MV-4-11 (cell line): ENCODE measurements at regions not wholly inside any gene's neighbourhood (a gene's known extent, or its start where the extent isn't known, plus 50 kb on each side); places are given as distances from the start of the nearest gene placed in this dataset.
"Not testable (repeated sequence)": the region's sequence is repeated elsewhere in the genome, so short reads cannot be mapped to it uniquely, and the experiment has no call there.

ENCODE experiments used
- DNase-seq: peaks from one replicate; lab custom pipeline; 2025; lab: John Stamatoyannopoulos, UW

DNA sequence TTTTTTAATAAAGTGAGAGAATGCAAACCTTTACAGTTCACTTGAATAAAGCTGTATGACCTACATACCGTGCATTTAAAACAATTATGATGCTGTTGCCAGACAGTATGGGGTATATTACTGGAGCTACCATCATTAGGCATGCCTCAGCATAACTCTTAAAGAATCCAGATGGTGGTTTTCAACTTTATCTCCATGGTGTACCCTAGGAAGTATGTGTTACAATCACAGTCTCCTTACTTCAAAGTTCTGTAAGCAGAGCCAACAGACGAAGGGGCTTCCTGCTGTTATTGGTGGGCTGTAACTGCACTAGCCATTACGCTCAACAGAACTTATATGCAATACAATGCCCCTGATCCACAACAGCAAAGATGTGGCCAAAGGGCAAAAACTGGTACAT is 803.3 kb downstream of the DTWD2 start:
- DNase-seq = no peak

DNA sequence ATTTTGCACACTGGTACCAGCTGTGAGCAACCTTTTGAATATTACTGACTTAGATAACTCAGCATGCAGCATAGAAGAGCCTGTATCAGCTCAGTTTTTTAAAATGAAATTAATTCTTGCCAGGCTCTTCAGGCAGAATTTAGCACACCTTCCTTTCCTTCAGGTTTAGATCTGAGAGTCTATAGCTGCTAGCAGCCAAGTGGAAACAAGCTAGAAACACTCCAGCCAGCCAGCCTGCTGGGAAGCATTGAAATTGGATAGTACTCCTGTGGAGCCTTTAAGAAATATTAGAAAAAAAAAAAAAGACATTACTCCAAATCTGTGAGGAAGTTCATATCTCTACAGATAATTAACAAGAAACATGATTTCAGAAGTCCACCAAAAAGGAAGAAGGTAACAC is 812.2 kb downstream of the DTWD2 start:
- no peak for DNase-seq

DNA sequence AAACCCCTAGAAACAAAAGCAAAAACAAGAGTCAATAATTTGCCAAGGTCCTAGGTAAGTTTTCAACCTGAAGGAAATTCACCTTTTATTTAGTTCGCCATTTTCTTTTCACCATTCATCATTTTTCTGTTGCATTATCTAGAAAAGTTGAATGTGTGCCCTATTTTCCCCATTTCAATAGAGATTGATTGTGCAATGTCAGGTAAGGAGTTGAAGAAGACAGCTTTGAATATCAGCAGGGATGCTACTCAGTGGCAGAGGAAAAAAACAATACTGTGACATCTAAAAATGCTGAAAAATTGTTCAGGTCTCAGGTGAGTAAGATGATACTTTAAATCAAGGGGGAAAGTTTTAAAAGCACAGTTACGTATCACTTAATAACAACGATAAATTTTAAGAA is 813.7 kb downstream of the DTWD2 start:
- DNase-seq = no peak

DNA sequence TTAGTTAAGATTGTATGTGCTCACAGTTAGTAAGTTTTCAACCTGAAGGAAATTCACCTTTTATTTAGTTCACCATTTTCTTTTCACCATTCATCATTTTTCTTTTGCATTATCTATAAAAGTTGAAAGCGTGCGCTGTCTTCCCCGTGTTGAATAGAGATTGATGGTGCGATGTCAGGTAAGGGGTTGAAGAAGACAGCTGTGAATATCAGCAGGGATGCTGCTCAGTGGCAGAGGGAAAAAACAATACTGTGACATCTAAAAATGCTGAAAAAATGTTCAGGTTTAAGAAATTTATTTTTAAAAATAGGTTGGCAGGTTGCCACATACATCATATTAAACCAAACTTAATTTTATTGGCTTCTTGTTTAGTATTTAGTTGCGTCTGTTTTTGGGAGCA is 815.0 kb downstream of the DTWD2 start:
- no peak for DNase-seq

DNA sequence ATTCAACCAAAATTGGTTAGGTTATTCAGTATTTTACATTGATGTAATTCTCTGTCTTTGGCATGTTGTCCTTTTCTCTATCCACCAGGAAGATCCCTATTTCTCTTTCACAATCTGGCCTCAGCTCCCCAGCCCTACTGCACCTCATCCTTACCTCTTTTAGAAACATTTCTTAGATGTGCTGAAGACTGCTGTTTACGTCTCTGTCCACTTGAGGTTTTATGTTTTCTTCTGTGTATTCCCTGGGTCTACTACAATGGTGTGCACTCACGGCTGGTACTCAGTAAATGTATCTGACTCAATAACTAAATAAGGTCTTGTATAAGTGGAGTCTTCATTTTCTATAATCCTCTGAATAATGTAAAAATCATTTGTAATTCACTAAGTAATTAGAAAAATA is 822.7 kb downstream of the DTWD2 start:
- DNase-seq = no peak

DNA sequence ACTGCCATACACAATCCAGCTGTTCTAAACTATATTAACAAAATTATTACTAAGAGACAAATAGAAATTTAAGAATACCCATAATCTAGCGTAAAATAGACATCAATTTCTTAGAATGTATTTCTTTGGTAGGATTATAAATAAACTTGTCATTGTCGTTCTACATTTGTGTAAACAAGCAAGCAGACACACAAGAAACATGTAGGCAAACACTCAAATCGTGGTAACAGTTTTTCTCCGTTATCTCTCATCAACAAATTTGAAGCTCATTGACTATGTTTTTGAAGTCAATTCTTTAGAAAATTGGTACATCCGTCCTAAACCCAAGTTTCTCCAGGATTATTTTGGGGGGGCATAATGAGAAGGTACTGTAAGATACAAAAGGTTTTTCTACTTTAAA is 832.2 kb downstream of the DTWD2 start:
- no peak for DNase-seq

DNA sequence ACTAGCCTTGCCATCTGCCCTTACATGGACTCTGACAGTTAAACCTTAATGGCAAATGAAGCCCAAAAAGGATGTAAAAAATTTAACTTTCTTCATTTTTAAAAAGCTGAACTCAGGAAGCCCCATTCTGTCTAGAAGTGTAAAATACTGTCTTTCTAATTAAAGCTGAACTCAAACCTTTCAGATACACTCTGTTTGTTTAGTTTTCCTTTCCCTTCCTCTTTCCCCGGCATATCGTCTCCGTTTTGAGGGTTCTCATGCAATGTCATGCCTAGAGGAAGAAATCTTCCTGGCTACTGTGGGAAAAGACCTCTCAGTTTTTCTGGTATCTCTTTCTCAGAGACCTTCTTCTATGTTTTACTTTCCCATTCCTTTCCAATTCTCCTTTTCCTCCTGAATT is 841.5 kb downstream of the DTWD2 start:
- DNase-seq = peak; percentile 38

DNA sequence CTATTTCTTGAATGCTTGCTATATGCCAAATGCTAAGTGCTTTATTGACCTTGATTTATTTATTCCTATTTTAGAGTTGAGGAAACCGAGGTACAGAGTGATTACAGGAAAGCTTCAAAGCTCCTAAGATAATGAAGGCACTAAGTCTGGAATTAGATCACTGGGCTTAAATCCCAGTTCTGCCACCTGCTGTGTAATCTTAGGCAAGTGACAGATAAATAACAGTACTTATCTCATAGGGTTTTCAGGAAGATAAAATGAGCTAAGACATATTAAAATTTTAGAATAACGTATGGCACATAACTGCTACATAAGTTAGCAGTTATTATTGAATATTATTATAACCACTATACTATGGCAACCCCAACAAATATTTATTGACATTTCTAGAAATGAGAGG is 843.8 kb downstream of the DTWD2 start:
- DNase-seq = no peak

DNA sequence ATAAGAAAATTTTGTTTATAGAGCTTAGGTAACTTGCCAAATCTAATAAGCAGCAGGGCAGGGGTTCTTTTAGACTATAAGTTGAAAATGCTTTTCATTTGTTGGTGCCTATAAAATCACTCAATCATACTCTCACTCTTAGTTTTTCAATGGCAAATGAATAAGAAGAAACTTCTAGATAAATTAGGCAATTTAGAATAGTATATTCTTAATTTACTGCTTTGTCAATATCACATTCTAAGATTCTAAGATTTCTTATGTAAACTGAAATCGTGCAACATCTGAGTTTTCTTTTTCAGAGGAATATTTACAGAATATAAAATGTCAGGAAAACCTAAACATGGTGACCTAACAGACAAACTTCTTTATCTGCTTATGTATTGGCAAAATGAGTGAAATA is 849.0 kb downstream of the DTWD2 start:
- DNase-seq = no peak

DNA sequence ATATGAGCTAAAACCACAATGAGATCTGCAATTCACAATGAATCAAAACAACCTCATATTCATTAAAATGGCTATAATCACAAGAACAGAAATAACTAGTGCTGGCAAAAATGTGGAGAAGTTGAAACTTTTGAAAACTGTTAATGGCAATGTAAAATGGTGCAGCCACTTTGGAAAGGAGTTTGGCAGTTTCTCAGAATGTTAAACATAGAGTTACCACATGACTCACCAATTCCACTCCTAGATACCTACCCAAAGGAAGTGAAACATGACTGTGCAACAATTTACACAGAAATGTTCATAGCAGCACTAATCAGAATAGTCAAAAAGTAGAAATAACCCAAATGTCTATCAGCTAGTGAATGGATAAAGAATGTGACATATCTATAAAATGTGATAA is 862.2 kb downstream of the DTWD2 start:
- DNase-seq = peak; percentile 80

DNA sequence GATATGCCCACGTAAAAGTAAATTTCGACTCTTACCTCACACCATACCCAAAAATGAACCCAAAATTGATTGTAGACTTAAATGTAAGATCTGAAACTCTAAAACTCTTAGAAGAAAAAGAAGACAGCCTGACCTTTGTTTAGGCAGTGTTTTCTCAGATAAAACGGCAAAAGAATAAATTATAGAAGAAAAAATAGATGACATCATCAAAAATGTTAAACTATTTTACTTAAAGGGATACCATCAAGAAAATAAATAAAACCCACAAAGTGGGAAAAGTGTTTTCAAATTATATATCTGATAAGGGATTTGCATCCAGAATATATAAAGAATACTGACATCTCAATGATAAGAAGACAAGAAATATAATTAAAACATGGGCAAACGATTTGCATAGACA is 862.7 kb downstream of the DTWD2 start:
- DNase-seq = no peak

DNA sequence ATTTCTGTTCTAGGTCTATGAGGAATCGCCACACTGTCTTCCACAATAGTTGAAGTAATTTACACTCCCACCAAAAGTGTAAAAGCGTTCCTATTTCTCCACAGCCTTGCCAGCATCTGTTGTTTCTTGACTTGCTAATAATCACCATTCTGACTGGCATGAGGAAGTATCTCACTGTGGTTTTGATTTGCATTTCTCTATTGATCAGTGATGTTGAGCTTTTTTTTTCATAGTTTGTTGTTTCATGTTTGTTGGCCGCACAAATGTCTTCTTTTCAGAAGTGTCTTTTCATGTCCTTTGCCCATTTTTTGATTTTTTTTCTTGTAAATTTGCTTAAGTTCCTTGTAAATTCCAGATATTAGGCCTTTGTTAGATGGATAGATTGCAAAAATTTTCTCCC is 867.1 kb downstream of the DTWD2 start:
- DNase-seq = no peak

DNA sequence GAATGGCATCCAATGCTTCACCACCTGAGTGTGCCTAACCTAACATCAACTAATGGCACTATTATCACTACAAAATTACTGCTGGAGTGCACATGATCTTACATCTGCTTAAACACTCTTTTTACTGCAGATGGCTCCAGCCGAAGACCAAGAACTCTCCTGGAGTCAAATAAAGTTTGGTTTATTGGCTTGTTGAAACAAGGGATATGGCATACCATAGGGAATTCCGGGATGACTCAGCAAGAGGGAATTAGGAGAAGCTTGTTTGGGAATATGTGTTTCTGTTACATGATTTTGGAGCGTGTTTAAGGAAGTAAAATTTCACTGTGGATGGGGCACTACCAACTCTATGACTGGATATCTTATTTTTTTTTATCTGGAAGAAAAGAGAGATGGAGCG is 872.6 kb downstream of the DTWD2 start:
- DNase-seq = no peak

DNA sequence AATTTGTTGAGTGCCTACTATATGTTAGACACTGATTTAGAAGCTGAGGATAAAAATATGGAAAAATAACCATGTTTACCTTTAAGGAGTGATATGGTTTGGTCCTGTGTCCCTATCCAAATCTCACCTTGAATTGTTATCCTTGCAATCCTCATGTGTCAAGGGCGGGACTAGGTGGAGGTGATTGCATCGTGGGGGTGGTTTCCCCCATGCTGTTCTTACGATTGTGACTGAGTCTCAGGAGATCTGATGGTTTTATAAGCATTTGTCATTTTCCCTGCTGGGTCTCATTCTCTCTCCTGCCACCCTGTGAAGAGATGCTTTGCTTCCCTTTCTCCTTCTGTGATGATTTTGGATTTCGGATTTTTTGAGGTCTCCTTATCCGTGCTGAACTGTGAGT is 876.4 kb downstream of the DTWD2 start:
- no peak for DNase-seq

DNA sequence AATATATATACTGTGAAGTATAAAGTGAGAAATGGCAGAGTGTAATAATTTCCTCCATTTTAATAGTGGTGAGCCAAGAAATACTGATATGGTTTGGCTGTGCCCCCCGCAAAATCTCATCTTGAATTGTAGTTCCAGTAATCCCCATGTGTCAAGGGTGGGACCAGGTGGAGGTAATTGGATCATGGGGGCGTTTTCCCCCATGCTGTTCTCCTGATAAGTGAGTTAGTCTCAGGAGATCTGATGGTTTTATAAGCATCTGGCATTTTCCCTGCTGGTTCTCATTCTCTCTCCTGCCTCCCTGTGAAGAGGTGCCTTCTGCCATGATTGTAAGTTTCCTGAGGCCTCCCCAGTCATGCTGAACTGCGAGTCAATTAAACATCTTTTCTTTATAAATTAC is 881.1 kb downstream of the DTWD2 start:
- not testable (repeated sequence) for DNase-seq

DNA sequence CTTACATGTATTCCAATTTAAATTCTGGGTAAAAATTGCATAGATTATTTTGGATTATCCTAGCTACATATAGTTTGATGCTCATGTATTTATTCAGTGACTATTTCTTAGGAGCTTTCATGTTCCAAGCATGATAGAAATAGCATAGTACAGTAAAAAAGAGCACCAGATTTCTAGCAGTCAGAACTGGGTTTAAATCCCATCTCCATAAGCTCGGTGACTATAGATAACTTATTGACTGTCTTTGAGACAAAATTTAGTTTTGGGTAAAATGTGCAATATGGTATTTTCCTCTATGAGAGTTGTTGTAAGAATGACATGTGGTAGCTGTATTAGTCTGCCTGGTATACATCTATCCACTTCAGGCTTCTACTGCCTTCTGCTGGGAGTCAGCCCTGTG is 889.6 kb downstream of the DTWD2 start:
- DNase-seq = no peak

DNA sequence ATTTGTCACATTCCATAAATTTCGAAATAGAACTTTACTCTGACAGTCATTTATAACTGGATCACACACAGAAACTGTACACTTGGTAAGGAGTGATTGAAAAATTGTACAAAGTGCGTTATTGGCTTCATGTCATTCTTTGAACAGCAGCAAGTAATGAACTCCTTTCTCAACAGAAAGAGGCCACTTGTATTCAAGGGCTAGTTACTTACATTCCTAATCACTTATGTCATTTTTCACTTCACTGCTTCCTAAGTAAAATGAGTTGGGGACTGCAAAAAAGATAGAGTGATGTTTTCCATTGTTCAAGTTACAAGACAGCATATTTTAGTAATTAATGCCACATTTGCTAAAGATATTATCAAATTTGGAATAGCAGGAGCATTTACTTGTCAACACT is 893.2 kb downstream of the DTWD2 start:
- DNase-seq = no peak

DNA sequence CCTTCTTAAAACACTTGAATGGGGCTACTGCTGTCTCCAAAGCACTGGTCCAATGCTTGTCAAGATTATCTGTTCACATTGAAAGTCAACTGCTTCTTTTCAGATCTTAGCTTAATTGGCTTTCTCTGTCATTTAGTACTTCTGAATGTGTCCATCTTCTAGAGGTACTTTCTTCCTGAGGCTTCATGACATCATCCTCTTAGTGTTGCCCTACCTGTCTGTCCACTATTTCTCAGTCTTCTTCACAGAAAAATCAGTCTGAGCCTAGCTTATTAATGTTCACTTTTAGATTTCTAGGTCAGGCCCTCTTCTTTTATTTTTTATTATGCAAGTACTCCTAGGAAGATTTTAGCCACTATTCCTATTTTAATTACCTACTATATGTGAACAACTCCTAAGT is 899.9 kb downstream of the DTWD2 start:
- no peak for DNase-seq

DNA sequence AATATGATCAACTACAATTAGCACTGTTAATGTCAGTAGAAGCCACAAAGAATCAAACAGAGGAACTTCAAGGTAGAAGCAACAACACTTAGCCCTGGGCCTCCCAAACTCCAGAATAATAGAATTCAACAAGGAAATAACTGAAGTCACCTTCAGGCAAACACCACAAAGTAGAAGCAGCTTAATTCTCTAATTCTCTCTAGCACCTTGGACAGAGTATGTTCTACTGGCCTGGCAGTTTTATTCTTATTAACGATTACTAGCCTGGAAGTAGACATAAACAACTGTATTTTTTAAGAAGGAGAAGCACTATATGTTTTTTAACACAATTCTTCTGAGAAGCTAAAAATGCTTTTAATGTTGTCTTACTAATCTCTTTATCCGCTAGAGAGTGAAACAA is 911.9 kb downstream of the DTWD2 start:
- no peak for DNase-seq

DNA sequence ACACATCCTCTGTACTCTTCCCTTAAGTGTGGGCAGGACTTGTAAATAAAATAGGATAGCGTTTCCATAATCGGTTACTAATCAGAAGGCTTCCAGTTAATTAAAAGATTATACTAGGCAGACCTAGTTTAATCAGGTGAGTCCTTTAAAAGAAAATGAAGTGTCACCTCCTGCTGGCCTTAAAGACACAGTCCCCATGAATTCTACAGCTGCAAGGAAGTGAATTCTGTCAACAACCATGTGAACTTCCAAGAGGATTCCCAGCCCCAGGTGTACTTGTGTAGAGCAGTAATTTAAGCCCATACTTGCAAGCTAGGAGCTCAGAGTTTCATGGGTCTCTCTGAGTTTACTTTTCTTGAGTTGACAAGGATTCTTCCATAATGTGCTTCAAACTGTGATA is 918.3 kb downstream of the DTWD2 start:
- DNase-seq = no peak

DNA sequence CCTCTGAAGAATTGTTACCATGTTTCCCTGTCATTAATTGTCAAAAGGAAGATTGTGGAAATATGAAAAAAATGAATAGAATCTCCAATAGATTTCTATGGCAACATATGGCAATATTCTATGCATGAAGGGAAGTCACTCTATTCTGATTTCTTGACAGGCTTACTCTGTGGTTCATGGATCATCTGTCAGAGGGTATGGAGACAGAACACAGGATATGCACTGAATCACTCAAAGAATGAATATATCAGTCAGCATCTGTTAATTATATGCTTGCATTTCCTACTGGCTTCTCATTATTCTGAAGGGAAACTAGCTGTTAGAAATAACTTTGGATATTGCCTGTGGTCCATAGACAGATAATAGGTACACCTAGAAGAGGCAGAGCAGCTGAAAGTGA is 918.9 kb downstream of the DTWD2 start:
- DNase-seq = no peak

DNA sequence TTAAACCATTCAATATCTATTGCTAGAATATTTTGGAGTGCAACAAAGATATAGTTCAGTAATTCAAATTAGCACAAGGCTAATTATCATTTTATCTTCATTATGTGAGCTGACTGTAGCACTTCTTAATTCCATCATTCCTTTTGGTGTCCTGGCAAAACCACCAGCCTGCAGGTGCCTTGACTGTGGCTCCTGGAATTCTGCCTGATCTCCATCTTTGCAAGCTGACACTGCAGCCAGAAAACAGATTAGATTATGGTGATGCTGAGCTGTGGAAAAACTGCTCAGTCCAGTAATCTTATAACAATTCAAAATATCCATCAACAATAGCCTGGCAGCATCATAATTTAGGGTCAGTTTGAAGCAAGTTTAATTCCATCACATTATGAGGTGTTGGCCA is 919.5 kb downstream of the DTWD2 start:
- DNase-seq = no peak

DNA sequence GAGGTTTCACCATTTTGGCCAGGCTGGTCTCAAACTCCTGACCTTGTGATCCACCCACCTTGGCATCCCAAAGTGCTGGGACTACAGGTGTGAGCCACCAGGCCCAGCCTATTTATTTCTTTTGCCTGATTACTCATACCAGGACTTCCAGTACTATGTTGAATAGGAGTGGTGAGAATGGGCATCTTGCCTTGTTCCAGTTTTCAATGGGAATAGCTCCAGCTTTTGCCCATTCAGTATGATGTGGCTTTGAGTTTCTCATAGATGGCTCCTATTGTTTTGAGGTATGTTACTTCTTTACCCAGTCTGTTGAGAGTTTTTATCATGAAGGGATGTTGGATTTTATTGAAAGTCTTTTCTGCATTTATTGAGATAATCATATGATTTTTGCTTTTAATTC is 924.5 kb downstream of the DTWD2 start:
- DNase-seq = not testable (repeated sequence)

DNA sequence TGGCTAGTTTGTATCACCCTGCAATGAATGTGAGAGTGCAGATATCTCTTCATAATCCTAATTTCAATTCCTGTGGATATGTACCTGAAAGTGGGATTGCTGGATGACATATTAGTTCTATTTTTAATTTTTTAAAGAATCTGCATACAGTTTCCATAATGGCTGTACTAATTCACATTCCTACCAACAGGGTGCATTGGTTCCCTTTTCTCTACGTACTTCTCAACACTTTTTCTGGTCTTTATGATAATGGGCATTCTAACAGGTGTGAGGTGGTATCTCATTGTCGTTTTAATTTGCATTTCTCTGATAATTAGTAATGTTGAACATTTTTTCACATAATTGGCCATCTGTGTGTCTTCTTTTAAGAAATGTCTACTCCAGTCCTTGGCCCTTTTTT is 927.5 kb downstream of the DTWD2 start:
- no peak for DNase-seq

DNA sequence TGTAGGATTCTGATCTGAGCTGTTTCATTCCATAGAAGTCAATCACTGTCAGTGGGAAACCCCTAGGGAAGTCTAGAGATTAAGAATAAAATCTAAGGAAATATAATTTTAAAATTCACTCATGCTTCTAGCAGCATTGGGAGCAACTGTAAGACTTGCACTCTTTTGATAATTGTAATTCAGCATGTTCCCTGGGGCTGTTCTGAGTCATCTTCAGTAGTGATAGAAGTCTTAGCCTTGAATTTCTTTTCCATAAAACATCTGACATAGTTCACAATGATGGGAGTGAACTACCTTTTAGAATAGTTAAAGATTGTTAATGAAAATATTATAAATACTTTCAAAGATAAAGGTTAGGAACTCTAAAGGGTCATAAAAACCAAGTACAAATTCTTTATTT is 935.8 kb downstream of the DTWD2 start:
- DNase-seq = no peak
